ENCODE measurements at regions not wholly inside any gene's neighbourhood (a gene's known extent, or its start where the extent isn't known, plus 50 kb on each side); places are given as distances from the start of the nearest gene placed in this dataset.

DNA sequence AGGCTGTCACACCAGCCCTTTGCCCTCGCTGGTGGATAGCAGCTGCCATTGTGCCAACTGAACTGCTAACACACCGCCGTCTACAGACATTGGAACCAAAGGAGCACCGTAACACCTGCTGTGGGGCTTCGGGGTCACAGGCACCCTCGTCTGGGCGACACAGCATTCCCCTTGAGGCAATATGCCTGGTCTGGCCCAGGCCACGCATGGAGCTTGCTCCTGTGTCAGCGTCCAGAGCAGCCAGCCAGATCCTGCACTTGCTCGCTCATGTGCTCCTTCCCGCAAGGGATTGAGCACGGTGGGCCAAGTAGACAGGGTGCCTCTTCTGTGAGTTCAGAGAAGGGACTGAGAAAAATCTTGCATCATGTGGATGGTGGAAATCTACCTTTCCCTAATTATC is 314.6 kb upstream of the PLD5 start:
- TF ChIP-seq, protein P1, sequence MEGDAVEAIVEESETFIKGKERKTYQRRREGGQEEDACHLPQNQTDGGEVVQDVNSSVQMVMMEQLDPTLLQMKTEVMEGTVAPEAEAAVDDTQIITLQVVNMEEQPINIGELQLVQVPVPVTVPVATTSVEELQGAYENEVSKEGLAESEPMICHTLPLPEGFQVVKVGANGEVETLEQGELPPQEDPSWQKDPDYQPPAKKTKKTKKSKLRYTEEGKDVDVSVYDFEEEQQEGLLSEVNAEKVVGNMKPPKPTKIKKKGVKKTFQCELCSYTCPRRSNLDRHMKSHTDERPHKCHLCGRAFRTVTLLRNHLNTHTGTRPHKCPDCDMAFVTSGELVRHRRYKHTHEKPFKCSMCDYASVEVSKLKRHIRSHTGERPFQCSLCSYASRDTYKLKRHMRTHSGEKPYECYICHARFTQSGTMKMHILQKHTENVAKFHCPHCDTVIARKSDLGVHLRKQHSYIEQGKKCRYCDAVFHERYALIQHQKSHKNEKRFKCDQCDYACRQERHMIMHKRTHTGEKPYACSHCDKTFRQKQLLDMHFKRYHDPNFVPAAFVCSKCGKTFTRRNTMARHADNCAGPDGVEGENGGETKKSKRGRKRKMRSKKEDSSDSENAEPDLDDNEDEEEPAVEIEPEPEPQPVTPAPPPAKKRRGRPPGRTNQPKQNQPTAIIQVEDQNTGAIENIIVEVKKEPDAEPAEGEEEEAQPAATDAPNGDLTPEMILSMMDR (conservative IDR thresholded peaks at IDR 0.05; ENCODE audit: control insufficient read depth, insufficient read depth, low read depth, low read length): no peak
- no peak for DNase-seq (ENCODE audit: low read depth)
- H3K4me3 ChIP-seq (ENCODE audit: control insufficient read depth, low read depth, low read length): no peak overlapping the region

DNA sequence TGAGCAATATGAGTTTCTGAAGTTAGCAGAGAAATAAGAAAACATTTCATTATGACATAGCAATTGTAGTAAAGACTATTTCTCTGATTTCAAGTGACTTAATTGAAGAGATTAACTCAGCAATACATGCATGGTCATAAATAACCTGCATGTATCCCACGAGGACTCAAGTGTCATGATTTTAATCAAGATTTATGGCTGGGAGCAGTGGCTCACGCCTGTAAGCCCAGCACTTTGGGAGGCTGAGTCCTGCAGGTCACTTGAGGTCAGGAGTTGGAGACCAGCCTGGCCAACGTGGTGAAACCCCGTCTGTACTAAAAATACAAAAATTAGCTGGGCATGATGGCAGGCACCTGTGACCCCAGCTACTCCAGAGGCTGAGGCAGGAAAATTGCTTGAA is 311.9 kb upstream of the PLD5 start:
- DNase-seq (ENCODE audit: low read depth): no peak
- H3K4me3 ChIP-seq (ENCODE audit: control insufficient read depth, low read depth, low read length): no peak overlapping the region
- TF ChIP-seq, protein P1 (conservative IDR thresholded peaks at IDR 0.05; ENCODE audit: control insufficient read depth, insufficient read depth, low read depth, low read length): no peak

DNA sequence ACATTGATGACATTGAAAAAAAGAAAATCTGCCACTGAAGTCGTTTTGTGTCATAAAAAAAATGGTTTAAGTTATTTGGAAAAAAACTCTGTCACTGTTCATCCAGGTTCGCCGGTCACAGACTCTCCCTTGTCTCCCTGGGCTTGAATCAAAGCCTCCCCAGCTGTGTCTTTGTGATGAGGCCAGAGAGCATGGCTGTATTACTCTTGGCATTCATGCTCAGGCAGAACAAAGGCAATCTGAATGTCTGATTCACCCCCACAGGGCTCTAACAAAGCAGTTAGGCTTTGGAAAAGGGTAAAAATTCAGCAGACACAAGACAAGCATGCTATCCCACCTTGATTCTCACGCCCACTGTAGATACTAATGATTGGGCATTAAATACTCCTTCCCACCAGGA is 304.3 kb upstream of the PLD5 start:
- TF ChIP-seq, protein P1 (conservative IDR thresholded peaks at IDR 0.05; ENCODE audit: control insufficient read depth, insufficient read depth, low read depth, low read length): no peak
- no peak for DNase-seq (ENCODE audit: low read depth)
- no peak overlapping the region for H3K4me3 ChIP-seq (ENCODE audit: control insufficient read depth, low read depth, low read length)

DNA sequence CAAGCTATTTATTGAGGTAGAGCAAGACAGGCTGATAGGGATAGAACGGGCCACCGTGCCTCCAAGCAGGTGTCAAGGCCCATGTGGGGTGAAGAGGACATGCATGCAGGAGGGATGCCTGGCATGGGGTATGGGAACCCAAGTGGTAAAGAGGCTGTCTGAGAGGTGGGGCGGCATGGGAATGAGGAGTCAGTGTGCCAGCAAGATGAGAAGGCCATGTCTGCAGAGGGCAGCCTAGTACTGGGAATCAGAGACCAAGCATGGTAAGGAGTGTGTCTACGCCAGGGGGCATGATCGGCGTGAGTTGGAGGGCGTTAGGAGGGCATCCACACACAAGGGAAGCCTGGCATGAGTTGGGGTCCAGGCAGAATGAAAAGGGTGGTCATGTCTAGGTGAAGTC is 303.7 kb upstream of the PLD5 start:
- TF ChIP-seq, protein P1 (conservative IDR thresholded peaks at IDR 0.05; ENCODE audit: control insufficient read depth, insufficient read depth, low read depth, low read length): no peak
- no peak for DNase-seq (ENCODE audit: low read depth)
- H3K4me3 ChIP-seq (ENCODE audit: control insufficient read depth, low read depth, low read length): no peak overlapping the region

DNA sequence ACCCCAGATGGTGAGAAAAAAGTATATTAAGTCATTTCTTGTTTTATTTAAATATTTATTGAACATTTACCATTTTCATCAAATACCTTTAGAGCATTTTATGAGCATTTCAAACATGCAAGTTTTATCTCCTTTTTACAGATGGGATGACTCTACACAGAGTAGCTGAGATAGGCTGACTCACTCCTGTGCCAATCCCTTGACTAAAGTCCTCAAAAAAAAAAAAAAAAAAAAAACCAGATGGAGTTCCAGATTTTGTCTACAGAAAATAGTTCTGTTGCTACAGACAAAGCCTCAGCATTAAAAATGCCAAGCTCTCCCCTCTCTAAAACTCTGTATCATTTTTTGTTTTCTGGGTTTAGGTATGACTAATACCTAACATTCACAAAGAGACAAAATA is 303.0 kb upstream of the PLD5 start:
- TF ChIP-seq, protein P1 (conservative IDR thresholded peaks at IDR 0.05; ENCODE audit: control insufficient read depth, insufficient read depth, low read depth, low read length): no peak
- no peak for DNase-seq (ENCODE audit: low read depth)
- no peak overlapping the region for H3K4me3 ChIP-seq (ENCODE audit: control insufficient read depth, low read depth, low read length)

DNA sequence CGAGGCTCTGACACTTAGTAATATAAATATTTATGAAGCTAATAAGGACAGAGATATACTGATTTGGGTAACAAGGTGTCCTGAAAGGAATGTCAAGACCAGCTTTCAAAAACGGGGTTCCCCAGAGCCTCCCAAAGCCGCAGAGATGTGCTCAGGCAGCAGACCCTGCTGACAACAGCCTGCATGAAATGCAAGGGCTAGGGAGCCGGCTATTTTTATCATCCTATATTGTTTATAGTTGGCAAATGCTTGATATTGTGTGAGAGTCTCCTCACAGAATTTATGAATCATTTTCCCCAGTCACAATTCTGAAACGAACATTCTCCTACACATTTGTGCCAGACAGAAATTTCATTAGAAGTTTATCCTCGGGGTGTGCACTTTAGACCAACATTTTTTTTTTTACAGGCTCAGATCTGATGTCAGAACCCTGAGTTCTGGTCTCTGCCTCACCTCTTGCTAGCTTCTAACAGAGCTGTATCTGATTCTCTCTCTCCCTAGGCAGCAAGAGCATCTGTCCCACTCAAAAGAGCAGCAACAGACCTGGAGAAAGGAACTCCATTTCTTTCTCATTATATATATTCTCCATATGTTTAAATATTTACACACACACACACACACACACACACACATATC is 302.3 kb upstream of the PLD5 start:
- TF ChIP-seq, protein P1 (conservative IDR thresholded peaks at IDR 0.05; ENCODE audit: control insufficient read depth, insufficient read depth, low read depth, low read length): no peak
- H3K4me3 ChIP-seq (ENCODE audit: control insufficient read depth, low read depth, low read length): no peak overlapping the region
- no peak for DNase-seq (ENCODE audit: low read depth)

DNA sequence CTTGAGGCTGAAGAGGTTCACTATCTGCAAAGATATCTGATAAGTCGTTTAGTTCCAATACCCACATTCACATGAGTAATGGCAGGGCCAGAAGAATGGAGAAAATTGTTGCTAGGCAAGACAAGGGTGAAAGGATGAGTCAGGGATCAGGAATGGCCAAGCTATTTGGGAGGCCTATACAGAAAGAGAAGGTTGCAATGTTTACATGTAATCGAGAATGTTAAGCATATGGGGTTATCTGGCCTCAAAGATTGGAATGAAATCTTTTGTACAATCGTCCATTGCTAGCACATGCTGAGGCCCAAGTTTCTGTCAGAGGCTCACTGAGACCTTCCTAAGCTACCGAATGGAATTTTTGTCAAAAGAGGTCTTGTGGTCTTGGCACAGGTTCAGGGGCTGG is 299.9 kb upstream of the PLD5 start:
- no peak overlapping the region for H3K4me3 ChIP-seq (ENCODE audit: control insufficient read depth, low read depth, low read length)
- TF ChIP-seq, protein P1 (conservative IDR thresholded peaks at IDR 0.05; ENCODE audit: control insufficient read depth, insufficient read depth, low read depth, low read length): no peak
- no peak for DNase-seq (ENCODE audit: low read depth)

Data from fibroblast of mammary gland (primary cell).